GM21717 (cell line): ENCODE measurements at regions not wholly inside any gene's neighbourhood (a gene's known extent, or its start where the extent isn't known, plus 50 kb on each side); places are given as distances from the start of the nearest gene placed in this dataset.

Experiments
- ATAC-seq: cut with Tn5 transposase; IDR thresholded peaks from one replicate; pipeline ENCODE4 v1.9.1; 2021; ENCODE audit warnings: mild to moderate bottlenecking, moderate library complexity; ENCODE audit not compliant: unreplicated experiment

DNA sequence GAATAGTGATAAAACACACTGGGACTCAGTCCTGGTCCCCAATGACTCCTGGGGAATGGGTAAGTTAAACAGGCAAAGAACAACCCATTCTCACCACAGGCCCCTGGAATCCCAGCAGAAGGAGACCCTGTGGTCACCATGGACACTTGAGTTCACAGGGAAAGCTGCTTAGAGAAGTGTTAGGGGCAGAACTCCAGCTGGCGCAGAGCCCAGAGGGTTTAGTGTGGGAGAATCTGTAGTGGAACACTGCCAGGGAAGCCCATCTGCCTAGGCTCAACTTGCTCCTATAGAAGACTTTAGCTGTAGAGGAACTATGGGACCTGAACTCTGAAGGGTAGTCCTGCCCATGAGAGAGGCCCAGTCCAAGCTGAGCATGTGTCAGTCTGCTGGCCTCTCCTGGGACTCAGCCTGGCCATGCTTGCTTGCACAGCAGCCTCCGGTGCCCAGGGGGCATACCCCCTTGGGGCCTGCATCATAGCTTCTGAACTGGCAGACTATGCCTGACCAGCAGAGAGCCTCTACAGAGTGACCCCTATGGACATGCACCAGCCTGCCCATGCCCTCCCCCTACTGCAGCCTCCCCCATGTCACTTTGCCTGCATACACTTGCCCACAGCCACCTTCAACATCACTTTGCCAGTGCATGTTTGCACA lies 343.5 kb downstream of the IDS start:
- no peak for ATAC-seq

DNA sequence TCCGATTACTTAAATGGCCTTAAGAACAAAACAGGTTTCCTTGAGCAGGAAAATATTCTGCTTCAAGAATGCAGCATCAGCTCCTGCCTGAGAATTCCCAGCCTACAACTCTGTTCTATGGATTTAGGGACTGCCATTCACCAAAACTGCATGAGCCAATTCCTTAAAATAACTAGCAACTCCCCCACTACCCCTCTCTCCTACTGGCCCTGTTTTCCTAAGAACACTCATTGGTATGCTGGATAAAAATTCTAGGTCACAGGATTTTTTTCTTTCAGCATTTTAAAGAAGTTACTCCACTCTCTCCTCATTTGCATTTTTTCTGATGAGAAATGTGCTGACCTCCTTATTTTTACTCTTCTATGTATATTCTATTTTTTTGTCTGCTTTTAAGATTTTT lies 347.1 kb downstream of the IDS start:
- ATAC-seq: no peak

DNA sequence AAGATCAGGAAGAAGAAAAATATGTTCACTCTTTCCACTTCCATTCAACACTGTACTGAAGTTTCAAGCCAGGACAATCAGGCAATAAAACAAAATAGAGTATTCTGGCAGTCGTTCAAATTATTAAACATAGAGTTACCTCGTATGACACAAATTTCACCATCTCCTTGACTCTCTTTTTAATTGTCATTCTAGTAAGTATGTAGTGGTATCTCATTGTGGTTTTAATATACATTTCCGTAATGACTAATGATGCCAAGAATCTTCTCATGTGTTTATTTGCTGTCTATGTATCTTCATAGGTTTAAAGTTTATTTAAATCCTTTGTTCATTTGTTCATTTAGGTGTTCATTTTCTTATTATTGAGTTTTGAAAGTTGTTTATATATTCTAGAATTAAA lies 352.2 kb downstream of the IDS start:
- no peak for ATAC-seq

DNA sequence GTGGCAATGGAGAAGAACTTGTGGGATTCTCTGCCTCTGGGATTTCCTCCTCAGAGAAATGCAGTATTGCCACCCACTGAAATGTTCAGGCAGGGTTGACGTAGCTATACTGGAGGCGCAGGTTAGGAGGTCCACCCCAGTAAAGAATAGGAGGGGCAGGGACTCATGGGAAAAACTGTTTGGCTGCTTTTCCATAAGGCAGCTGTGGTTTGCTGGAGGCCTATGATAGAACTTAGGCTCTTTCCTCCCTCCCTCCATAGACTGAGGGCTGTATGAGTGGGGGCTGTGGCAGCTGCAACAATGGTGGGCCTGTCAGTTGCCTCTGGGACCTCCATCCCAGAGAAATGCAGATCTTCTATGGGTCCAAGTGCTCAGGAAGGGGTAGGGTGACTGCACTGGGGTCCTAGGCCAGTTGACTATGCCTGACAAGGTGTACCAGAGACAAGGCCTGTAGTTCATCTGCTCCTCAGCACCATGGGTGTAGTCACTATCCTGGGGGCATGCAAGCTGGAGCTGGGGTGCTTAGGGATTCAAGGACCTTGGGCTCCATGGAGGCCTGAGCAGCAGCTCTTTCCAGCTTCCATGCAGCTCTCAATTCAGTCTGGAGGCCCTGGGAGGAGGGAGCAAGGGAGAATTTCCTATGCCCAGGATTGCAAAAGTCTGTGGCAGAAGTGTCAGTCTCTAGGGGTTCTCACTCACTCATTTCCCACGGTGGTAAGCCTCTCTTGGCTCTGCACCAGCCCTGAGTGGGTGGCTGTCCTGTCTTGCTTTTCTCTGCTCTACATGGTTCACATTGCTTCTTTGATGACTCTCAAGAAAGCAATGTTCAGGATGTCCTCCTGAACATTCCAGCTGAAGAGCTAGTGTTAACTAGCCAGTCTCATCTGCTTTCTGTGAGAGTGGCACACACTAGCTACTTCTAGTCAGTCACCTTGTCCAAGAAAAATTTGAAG lies 353.0 kb downstream of the IDS start:
- ATAC-seq: no peak

DNA sequence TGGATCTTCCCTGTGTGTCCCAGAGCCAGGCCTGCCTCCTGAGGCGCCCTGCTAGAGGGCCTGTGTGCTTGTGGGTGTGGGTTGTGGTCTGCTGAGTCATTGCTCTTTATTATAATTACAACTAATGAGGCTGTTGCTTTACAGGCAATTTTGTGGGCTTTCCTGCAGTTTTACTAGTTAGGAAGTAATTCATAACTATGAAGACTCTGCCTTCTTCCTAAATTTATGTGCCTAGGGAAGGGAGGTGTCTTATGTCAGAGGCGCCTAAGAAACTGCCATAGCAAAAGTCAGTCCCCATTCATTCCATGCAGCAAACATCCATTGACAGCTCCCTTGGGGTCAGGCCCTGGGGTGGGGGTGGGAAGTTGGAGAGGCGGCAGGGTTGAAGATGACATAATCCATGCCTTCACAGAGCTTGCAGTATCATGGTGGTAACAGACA lies 359.2 kb downstream of the IDS start:
- ATAC-seq: no peak

DNA sequence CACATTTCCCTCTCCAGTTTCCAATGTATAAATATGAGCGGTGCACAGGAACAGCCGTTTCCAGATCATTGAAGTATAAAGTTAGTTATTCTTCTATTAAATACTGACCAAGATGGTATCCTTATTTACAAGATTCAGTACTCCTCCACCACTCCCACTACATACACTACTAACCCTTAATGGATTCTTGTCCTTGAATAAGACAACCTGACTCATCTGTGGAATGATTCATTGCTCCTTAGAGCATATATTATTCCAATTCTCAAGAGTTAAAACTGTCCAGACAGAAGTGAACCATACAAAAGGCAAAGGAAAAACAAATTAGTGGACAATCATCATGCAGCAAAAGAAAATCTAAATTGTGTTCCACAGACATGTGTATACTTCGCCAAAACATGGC lies 373.3 kb downstream of the IDS start:
- no peak for ATAC-seq

DNA sequence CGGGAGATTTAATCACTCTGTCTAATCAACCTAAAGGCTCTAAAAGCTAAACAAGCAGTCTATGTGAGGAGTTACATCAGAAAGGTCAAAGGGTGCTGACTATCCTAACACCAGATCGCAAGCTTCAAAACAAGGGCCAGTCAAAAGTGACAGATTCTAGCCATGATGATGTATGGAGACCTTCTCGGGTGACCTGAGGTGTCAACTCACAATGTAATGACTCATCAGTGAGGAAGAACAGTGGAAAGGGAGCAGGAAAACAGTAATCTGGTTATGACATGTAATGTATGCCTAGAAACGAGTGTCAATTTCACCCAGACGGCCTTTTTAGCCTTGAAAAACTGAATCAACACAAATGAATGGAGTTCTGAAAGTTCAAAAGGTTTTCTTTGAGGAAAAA lies 375.3 kb downstream of the IDS start:
- ATAC-seq: peak; percentile 53

DNA sequence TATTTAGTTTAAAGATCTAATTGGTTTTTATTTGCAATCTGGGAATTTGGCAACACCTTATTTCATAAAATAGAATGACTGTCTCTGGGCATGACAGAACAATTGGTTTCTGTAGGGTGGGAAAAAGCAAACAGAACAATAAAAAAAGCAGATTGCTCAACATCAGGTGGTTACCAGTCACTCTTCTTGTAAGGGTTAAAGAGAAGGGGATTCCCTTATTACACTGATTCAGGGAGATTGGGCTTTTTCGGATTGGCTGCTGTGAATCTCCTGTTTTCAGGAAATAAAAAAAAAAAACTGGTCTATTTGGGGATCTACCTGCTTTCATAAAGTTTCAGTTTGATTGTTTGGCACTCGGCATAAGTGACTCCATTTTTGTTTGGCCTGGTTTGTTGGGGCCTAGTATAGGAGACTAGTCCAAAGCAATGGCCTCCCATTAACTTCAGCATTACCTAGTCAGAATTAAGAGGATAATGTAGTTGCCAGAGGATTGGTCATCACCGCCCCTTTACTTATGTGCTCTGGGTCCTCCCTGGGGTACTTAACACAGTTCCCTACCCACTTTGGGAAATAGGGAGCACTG lies 380.5 kb downstream of the IDS start:
- no peak for ATAC-seq

DNA sequence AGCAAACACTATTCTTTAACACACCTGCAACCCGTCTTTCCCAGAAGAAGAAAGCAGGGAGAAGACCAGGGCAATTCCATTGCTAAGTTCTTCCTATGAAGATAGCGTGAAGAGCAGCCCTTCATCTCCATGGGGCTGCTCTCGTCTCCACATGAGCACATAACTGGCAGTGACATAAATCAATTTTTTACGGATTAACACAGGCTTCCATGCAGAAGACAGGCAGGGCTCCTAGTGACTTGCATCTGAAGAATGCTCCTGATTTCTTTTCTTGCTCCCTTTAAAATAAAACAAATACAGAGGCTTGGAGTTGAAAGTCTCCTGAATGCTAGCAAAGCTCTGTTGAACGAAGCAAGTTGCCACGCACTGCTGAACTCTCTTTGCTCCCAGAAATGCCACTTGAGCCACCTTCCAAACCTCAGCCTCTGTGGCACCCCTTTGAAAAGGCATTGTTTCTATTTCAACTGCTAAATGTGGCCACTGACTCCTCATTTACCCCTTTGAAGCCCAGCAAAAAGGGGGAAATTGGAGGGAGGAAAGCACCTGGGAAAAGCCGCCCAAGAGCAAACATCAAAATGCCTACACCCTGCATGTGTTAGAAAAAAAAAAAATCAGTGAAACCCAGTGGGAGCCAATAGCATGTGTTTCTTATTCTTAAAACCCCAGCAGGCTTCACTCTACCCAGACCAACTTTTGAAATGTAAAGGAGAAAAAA lies 383.7 kb downstream of the IDS start:
- ATAC-seq: no peak

DNA sequence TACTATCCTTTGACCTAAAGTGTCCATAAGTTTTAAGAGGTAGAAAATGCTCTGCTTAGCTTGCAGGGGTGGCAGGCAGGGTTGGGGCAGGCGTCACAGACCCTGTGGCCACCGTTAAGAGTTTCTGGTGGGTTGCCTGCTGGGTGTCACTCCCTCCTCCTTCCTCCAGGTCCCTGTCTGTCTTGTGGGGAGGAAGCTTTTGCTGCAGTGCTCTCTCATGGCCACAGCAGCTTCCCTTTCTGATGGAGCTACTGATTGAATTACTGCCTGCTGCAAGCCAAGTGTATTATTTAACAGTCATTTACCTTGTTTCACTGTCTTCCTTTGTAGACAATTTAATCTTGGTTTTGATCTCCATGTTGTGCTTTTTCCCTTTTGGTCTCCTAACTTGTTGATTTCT lies 384.6 kb downstream of the IDS start:
- no peak for ATAC-seq

DNA sequence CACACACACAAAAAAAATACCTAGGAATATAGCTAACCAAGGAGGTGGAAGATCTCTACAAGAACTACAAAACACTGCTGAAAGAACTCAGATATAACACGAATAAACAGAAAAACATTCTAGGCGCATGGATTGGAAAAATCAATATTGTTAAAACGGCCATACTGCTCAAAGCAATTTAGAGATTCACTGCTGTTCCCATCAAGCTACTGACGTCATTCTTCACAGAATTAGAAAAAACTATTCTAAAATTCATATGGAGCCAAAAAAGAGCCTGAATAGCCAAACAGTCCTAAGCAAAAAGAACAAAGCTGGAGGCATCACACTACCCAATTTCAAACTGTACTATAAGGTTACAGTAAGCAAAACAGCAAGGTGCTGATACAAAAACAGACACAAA lies 390.2 kb downstream of the IDS start:
- no peak for ATAC-seq

DNA sequence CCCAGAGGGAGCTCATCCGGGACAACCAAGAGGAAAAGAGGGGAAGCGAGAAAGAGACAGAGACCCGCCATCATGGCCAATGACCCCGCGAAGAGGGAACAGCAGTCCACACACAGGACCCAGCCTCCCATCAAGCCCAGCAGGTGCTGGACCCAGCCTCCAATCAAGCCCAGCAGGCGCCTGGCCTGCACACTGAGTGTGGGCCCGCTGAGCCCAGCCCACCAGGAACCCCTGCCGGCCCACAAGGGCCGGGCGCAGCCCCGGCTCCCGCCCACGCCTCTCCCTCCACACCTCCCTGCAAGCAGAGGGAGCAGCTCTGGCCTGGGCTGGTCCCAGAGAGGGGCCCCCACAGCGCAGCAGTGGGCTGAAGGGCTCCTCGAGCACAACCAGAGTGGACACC lies 391.1 kb downstream of the IDS start:
- no peak for ATAC-seq

DNA sequence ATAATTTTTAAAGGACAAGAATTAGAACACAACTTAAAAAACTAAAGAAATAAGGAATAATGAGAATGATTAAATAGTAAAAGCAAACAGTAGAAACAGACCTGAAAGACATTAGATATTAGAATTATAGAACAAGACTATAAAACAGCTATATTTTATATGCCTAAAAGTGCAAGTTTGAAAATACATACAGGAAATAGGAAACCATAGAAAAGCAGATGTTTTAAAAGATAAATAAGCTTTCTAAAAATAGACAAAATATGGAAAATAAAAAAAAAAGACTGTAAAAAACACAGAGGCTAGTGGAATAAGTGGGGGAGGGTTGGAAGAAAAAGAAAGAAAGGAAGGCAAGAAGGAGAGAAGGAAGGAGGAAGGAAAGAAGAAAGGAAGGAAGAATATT lies 407.3 kb downstream of the IDS start:
- ATAC-seq: no peak

DNA sequence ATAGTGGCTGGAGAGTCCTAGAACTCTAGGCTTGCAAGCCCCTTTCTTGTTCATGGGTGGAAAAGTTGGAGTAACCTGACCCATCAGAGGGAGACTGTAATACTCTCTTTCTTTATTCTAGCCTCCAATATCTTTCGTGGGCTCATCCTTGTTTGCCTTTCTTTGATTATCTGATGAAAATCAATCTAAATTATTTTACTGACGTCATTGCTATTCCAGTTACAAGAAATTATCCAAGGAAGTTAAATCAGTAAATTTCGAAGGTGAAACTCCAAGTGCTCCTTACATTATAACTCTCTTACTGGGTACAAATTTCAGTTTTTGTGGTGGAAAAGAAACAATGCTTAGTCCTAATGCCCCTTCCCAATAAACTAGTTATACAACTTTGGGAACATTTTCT lies 412.9 kb downstream of the IDS start:
- ATAC-seq: no peak

DNA sequence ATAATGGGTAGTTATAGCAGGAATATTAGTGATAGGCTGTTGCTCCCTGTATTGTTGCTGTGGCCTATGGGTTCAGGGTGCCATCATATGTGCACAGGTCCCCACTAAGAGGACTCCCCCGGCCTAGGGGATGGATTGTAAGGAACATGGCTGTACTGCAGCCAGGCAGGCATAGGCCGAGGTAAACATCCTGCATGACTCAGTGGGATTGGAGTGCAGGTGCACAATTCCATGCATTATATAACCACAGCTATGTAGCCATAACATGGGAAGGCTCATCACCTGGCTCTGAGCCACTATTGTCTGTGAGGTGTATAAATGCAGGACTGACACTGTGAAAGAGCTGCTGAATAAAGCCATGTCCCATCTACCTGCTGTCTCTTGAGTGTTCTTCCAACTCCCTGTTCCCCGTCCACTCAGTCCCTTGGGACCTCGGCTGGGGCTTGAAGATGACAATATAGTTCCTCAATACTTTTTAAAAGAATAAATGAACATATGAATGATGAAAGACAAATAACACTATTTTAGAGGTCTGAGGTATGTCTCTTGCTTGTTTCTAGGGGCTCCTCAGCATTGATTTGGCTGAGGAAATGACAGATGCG lies 425.2 kb downstream of the IDS start:
- no peak for ATAC-seq

DNA sequence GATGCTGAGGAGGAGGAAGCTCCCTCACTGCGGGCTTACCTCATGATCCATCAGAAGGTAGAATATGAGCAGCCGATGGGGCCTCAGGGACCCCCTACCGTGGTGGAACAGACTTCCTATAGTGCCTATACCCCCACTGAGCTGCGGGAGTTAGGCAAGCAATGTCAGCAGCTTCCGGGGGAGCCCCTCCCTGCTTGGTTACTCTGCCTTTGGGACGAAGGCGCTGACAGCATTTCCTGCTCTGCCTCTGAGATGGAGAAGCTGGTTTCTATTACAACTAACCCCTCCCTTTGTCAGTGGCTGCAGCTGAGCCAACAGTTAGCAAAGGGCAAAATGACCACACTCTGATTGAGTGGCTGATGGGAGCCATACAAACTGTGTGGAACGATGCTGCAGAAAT lies 430.7 kb downstream of the IDS start:
- ATAC-seq: no peak

DNA sequence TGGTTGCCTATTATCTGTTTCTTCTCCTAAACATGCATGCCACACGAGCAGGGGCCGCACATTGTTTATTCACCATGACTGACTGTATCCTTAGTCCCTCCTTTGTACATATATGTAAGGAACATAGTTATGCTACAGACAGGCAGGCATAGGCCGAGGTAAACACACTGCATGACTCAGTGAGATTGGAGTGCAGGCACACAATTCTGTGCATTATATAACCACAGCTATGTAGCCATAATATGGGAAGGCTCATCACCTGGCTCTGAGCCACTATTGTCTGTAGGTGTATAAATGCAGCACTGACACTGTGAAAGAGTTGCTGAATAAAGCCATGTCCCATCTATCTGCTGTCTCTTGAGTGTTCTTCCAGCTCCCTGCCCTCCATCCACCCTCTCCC lies 431.6 kb downstream of the IDS start:
- ATAC-seq: no peak

DNA sequence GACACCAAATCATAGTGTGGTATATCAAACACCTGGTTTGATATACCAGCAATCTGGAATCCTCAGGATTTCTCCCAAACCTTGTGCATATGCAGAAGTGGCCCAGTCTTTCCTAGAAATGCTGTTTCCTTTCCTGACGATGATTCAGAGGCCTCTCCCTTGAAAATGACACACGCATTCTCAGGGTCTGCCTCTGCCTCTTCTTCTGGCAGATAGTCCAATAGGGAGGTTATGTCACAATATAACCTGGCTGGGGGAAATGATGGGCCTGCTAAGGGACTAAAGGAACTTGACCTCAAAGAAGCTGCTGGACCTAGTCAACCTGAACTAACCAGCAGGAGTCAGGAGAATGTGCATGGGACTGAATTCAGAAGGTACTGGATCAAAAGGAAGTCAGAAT lies 435.2 kb downstream of the IDS start:
- no peak for ATAC-seq

DNA sequence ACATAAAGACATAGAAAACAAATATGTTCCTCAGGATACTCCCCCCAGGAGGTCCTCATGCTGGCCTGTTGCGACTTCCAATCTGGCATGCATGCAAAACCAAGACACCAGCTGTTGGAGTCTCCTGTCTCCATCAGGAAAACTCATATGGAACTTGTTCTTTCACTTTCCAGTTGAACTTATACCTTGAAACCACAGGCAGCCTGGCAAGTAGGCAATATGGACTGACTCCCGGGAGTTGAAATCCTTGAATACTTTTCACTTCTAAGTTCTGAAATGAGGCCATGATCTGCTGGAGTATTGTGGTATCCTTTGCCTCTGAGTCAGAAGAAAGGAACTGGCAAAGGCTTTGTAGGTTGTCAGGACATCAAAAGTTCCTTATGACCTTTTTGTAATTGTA lies 444.2 kb downstream of the IDS start:
- ATAC-seq: no peak
